ENCODE measurements at regions not wholly inside any gene's neighbourhood (a gene's known extent, or its start where the extent isn't known, plus 50 kb on each side); places are given as distances from the start of the nearest gene placed in this dataset.
"Not testable (repeated sequence)": the region's sequence is repeated elsewhere in the genome, so short reads cannot be mapped to it uniquely, and the experiment has no call there.

GRCh38 chr22:11608486-11608885, 3919.5 kb upstream of the OR11H1 start:
- TF ChIP-seq CTCF (IDR thresholded peaks at IDR 0.05); MAX (IDR thresholded peaks at IDR 0.05); REST (IDR thresholded peaks at IDR 0.05); RAD21 (conservative IDR thresholded peaks at IDR 0.05 in 1 of 2, IDR thresholded peaks at IDR 0.05 in 1 of 2); EP300 (IDR thresholded peaks at IDR 0.05); USF2 (IDR thresholded peaks at IDR 0.05); SREBF2 (IDR thresholded peaks at IDR 0.05); POLR2A (IDR thresholded peaks at IDR 0.05; ENCODE audit: low read length); SMC3 (IDR thresholded peaks at IDR 0.05): not testable (repeated sequence)
